H1 (cell line): ENCODE measurements at regions not wholly inside any gene's neighbourhood (a gene's known extent, or its start where the extent isn't known, plus 50 kb on each side); places are given as distances from the start of the nearest gene placed in this dataset.

ENCODE experiments used
- CBX8 ChIP-seq: fragments of 300-800, 300-1000 bp; sonication (generic); IDR thresholded peaks from 2 replicates; pipeline ENCODE4 v1.7.1; 2016; ENCODE audit warnings: low read depth, low read length, borderline replicate concordance
- CHD7 ChIP-seq: fragments of 300-600 bp; sonication (generic); IDR thresholded peaks from 2 replicates; pipeline ENCODE4 v1.7.1; 2012; ENCODE audit warnings: low read length, moderate library complexity, mild to moderate bottlenecking, inconsistent platforms; ENCODE audit not compliant: insufficient replicate concordance
- EZH2 ChIP-seq: fragments of 200-600 bp; sonication (generic); IDR thresholded peaks from 2 replicates; pipeline ENCODE4 v1.7.1; 2012; ENCODE audit warnings: low read depth, mild to moderate bottlenecking, moderate library complexity, low read length, inconsistent platforms; ENCODE audit not compliant: severe bottlenecking
- POLR2AphosphoS5 ChIP-seq: IDR thresholded peaks from 2 replicates; pipeline ENCODE4 v1.6.1; 2011; ENCODE audit warnings: low read depth, low read length

- TF ChIP-seq POLR2AphosphoS5 (no peak), CBX8 (no peak), CHD7 (no peak), EZH2 (no peak)
Observed at GRCh38 chr2:78132391-78133370, 610.5 kb upstream of the LRRTM4 start (continued).
